Epithelial cell of esophagus (primary cell): ENCODE measurements at regions not wholly inside any gene's neighbourhood (a gene's known extent, or its start where the extent isn't known, plus 50 kb on each side); places are given as distances from the start of the nearest gene placed in this dataset.

Source experiments
- DNase-seq: peaks from one replicate; pipeline ENCODE4 v3.0.0; 2010; ENCODE audit warnings: low read depth
- H3K4me3 ChIP-seq: 2 replicates; pipeline ENCODE4 v1.5.1; 2011; ENCODE audit warnings: mild to moderate bottlenecking, low read length, control low read depth
- CTCF ChIP-seq: IDR thresholded peaks from 2 replicates; pipeline ENCODE4 v1.5.1; 2011; ENCODE audit warnings: low read depth, mild to moderate bottlenecking, low read length, control low read depth, inconsistent platforms; ENCODE audit not compliant: insufficient read depth; ENCODE audit errors: missing control alignments

GRCh38 chr14:41037388-41037787, 569.3 kb upstream of the LRFN5 start:
- no peak overlapping the region for H3K4me3 ChIP-seq
- TF ChIP-seq CTCF: no peak

GRCh38 chr14:41034969-41035368, 571.7 kb upstream of the LRFN5 start:
- no peak for TF ChIP-seq CTCF
- DNase-seq: no peak
- no peak overlapping the region for H3K4me3 ChIP-seq

More at GRCh38 chr14:41037388-41037787, 569.3 kb upstream of the LRFN5 start:
- no peak for DNase-seq

- DNase-seq: peak; percentile 36
- H3K4me3 ChIP-seq: no peak overlapping the region
- TF ChIP-seq CTCF: no peak
Measured at GRCh38 chr14:41022932-41023331, 583.7 kb upstream of the LRFN5 start.

- H3K4me3 ChIP-seq: no peak overlapping the region
- no peak for DNase-seq
- TF ChIP-seq CTCF: no peak
Measured at GRCh38 chr14:41016213-41016612, 590.5 kb upstream of the LRFN5 start.

GRCh38 chr14:41000350-41000749, 606.3 kb upstream of the LRFN5 start:
- no peak for DNase-seq
- no peak overlapping the region for H3K4me3 ChIP-seq
- no peak for TF ChIP-seq CTCF

- no peak overlapping the region for H3K4me3 ChIP-seq
- no peak for TF ChIP-seq CTCF
Measured at GRCh38 chr14:40989260-40989659, 617.4 kb upstream of the LRFN5 start.

GRCh38 chr14:40987481-40987880, 619.2 kb upstream of the LRFN5 start:
- DNase-seq: no peak
- H3K4me3 ChIP-seq: no peak overlapping the region
- TF ChIP-seq CTCF: no peak

More at GRCh38 chr14:40989260-40989659, 617.4 kb upstream of the LRFN5 start:
- DNase-seq: no peak
